PC-9 (cell line): ENCODE measurements at regions not wholly inside any gene's neighbourhood (a gene's known extent, or its start where the extent isn't known, plus 50 kb on each side); places are given as distances from the start of the nearest gene placed in this dataset.

Experiments
- EZH2 ChIP-seq: fragments of 200-600 bp; sonication (generic); IDR thresholded peaks from 2 replicates; pipeline ENCODE4 v1.8.0; 2017; ENCODE audit warnings: antibody characterized with exemption, low read depth
- TF ChIP-seq, protein P1 (sequence below): fragments of 200-600 bp; sonication (generic); conservative IDR thresholded peaks from 2 replicates; pipeline ENCODE4 v1.6.1; 2017; ENCODE audit warnings: mixed run types, antibody characterized with exemption, mild to moderate bottlenecking, moderate library complexity

DNA sequence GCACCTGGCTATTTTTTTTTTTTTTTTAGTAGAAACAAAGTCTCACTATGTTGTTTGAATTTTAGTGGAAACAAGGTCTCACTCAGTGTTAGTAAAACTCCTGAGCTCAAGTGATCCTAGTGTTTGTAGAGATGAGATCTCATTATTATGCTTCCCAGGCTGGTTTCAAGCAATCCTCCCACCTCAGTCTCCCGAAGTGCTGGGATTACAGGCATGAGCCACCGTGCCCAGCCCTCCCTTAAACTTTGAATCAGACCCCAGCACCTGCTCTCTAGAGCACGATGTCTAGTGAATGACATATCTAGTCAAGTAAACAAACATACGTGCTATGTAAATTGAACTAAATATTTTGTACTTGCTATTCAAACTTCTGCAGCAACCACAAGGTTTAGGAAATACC is 105.6 kb upstream of the MYO3A start:
- TF ChIP-seq, protein P1, sequence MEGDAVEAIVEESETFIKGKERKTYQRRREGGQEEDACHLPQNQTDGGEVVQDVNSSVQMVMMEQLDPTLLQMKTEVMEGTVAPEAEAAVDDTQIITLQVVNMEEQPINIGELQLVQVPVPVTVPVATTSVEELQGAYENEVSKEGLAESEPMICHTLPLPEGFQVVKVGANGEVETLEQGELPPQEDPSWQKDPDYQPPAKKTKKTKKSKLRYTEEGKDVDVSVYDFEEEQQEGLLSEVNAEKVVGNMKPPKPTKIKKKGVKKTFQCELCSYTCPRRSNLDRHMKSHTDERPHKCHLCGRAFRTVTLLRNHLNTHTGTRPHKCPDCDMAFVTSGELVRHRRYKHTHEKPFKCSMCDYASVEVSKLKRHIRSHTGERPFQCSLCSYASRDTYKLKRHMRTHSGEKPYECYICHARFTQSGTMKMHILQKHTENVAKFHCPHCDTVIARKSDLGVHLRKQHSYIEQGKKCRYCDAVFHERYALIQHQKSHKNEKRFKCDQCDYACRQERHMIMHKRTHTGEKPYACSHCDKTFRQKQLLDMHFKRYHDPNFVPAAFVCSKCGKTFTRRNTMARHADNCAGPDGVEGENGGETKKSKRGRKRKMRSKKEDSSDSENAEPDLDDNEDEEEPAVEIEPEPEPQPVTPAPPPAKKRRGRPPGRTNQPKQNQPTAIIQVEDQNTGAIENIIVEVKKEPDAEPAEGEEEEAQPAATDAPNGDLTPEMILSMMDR: no peak
- TF ChIP-seq EZH2: no peak
